HepG2 (cell line): ENCODE measurements at regions not wholly inside any gene's neighbourhood (a gene's known extent, or its start where the extent isn't known, plus 50 kb on each side); places are given as distances from the start of the nearest gene placed in this dataset.

Experiments
- ATAC-seq: fragments of 200-7000 bp; cut with Tn5 transposase; 3 replicates; pipeline ENCODE4 v1.9.1; 2020; ENCODE audit warnings: mild to moderate bottlenecking, moderate library complexity
- BruUV-seq: library from RNA; stranded (reverse); fragments of 400-500 nt; replicated peaks from 2 replicates; lab custom pipeline; 2021; lab: Mats Ljungman, UMichigan
- CTCF ChIA-PET: fragments of 300-600 bp; formaldehyde crosslinking; extraction: SDS; loops from one replicate; lab custom pipeline; 2021; ENCODE audit warnings: low total read pairs, inconsistent platforms, low intra/inter-chr PET ratio; lab: Yijun Ruan, JAX
- POLR2A ChIA-PET: fragments of 350-600 bp; sonication (Branson Sonifier 250); formaldehyde crosslinking; loops from one replicate; lab custom pipeline; 2020; ENCODE audit warnings: antibody characterized with exemption, inconsistent platforms; lab: Yijun Ruan, JAX
- DNase-seq: peaks from one replicate; pipeline ENCODE4 v3.0.0-alpha.2; 2015; ENCODE audit warnings: low spot score
- FAIRE-seq: peaks from 3 replicates; lab custom pipeline; 2011; peaks lifted over from hg19 to GRCh38; lab: Jason Lieb, UNC
- H2AFZ ChIP-seq: one replicate; pipeline ENCODE4 v1.6.1; 2011; ENCODE audit warnings: low read length, inconsistent platforms
- H3K27ac ChIP-seq: fragments of 300-600 bp; 3 replicates; pipeline ENCODE4 v1.8.0; 2011; ENCODE audit warnings: mixed run types, mild to moderate bottlenecking, mixed read lengths, low read length, inconsistent platforms; ENCODE audit not compliant: insufficient read depth; ENCODE audit errors: extremely low read length
- H3K27me3 ChIP-seq, 2 experiments: fragments of 200-600 bp in 1 of 2; 2 replicates in 1 of 2; 3 replicates in 1 of 2; pipeline versions ENCODE4 v1.6.0 to v1.8.0; 2011; ENCODE audit warnings: low read length in 2 of 2, mild to moderate bottlenecking in 2 of 2, moderate library complexity in 2 of 2, inconsistent platforms in 1 of 2; ENCODE audit not compliant: insufficient read depth in 2 of 2, control insufficient read depth in 1 of 2
- H3K36me3 ChIP-seq, 2 experiments: fragments of 200-600 bp in 1 of 2; replicated peaks in 1 of 2; 2 replicates in 1 of 2; 3 replicates in 1 of 2; pipeline versions ENCODE4 v1.5.1 to v1.8.0; 2011; ENCODE audit warnings: low read length in 2 of 2, inconsistent platforms in 1 of 2; ENCODE audit not compliant: insufficient read depth in 2 of 2, control insufficient read depth in 1 of 2
- H3K4me1 ChIP-seq: 2 replicates; pipeline ENCODE4 v1.5.1; 2012; ENCODE audit warnings: low read length, inconsistent platforms; ENCODE audit not compliant: insufficient read depth
- H3K4me2 ChIP-seq: 2 replicates; pipeline ENCODE4 v1.6.0; 2011; ENCODE audit warnings: low read depth, low read length, inconsistent platforms
- H3K4me3 ChIP-seq, 3 experiments: fragments of 200-600 bp in 1 of 3; sonication (generic), shearing (Covaris generic) in 1 of 3; replicated peaks in 1 of 3; 2 replicates each; pipeline ENCODE4 v1.5.1; 2011 to 2016; ENCODE audit warnings: low read length in 3 of 3, inconsistent platforms in 2 of 3, low read depth in 2 of 3, mild to moderate bottlenecking in 2 of 3, control low read depth in 1 of 3, mixed read lengths in 1 of 3; ENCODE audit not compliant: insufficient read depth in 1 of 3
- H3K79me2 ChIP-seq: one replicate; pipeline ENCODE4 v1.6.1; 2011; ENCODE audit warnings: low read length, inconsistent platforms; ENCODE audit not compliant: insufficient read depth
- H3K9ac ChIP-seq: 2 replicates; pipeline ENCODE4 v1.6.0; 2011; ENCODE audit warnings: mild to moderate bottlenecking, low read depth, low read length, inconsistent platforms; ENCODE audit not compliant: insufficient read depth
- H3K9me3 ChIP-seq: 2 replicates; pipeline ENCODE4 v1.5.1; 2012; ENCODE audit warnings: mild to moderate bottlenecking, low read length
- H4K20me1 ChIP-seq: 2 replicates; pipeline ENCODE4 v1.6.0; 2011; ENCODE audit warnings: inconsistent platforms, mild to moderate bottlenecking, low read length, moderate library complexity; ENCODE audit not compliant: insufficient read depth
- MED13 ChIP-seq: sonication (generic); formaldehyde crosslinking; IDR thresholded peaks from 2 replicates; pipeline ENCODE4 v1.5.0; 2020; ENCODE audit warnings: missing genetic modification reagents
- SPEN ChIP-seq: sonication (generic); formaldehyde crosslinking; IDR thresholded peaks from 2 replicates; pipeline ENCODE4 v1.5.1; 2020; ENCODE audit warnings: low read depth, mild to moderate bottlenecking, missing genetic modification reagents
- ZFP1 ChIP-seq: IDR thresholded peaks from 2 replicates; pipeline ENCODE4 v1.6.1; 2016
- WGBS: methylation state at CpG from one replicate; pipeline ENCODE4 v1.1.6; 2017; ENCODE audit warnings: low lambda C conversion rate; 5-methylcytosine and 5-hydroxymethylcytosine counted together
- in situ Hi-C: cut with HindIII; loops from 2 replicates; pipeline ENCODE4 v1.10.0; 2017; ENCODE audit warnings: low pct_unique_long_range_greater_than_20kb; ENCODE audit not compliant: extremely low pct_ligation_motif_present
- intact Hi-C: fragments of 100-400 bp; cut with micrococcal nuclease; formaldehyde crosslinking; loops from one replicate; pipeline ENCODE4 v1.10.0; 2022; ENCODE audit not compliant: unreplicated experiment
- TF ChIP-seq, protein P1 (sequence below): sonication (generic); formaldehyde crosslinking; IDR thresholded peaks from 2 replicates; pipeline ENCODE4 v1.4.0; 2020; ENCODE audit warnings: mild to moderate bottlenecking, missing genetic modification reagents
- TF ChIP-seq, protein P2 (sequence below): sonication (generic); formaldehyde crosslinking; IDR thresholded peaks from 2 replicates; pipeline ENCODE4 v1.5.1; 2020; ENCODE audit warnings: missing genetic modification reagents, mild to moderate bottlenecking, borderline replicate concordance

DNA sequence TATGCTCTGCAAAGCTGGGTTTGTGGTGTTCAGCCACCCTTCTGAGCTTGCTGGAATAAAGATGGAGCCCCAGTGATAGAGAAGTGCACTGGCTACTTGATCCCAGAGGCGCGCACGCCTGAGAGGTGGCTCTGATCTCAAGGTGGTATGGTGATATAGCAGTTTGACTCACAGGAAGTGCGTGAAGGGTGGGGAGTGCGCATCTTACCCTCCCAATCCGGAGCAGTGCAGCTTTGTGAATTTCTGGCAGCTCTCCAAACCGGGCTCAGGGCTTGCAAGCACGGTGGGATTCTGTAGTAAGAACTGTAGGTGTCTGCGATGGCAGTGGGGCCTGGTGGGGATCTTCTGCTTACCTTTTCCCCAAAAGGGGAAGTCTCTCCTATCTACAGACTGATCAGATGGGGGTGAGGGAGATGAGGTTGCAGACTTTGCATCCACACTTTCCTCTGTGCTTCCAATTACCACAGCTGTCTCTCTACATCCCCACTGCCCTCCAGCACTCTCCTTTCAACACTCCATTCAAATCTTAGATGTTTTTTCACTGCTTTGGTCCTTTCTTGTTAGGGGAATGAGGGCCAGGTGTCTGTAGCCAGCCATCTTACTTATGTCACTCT is 197.4 kb upstream of the SLC38A2 start:
- no peak overlapping the region for H2AFZ ChIP-seq
- H3K9me3 ChIP-seq = peaks cover 20% of the 10 kb centered on the region
- H3K4me2 ChIP-seq = no peak overlapping the region
- H4K20me1 ChIP-seq = no peaks in the 10 kb centered on the region
- H3K27ac ChIP-seq = no peak overlapping the region
- H3K27me3 ChIP-seq = no peaks in the 10 kb centered on the region
- no peak for DNase-seq
- H3K36me3 ChIP-seq = no peaks in the 10 kb centered on the region
- ATAC-seq = no peak
- BruUV-seq = no TSS peak
- no peak for FAIRE-seq
- ChIA-PET CTCF (no interaction called here), POLR2A (no interaction called here)
- H3K4me1 ChIP-seq = peaks cover 10% of the 10 kb centered on the region
- intact Hi-C loops = no loop called here
- no peaks in the 10 kb centered on the region for H3K79me2 ChIP-seq
- H3K9ac ChIP-seq = no peak overlapping the region
- 92% methylated on average over 7 of the region's 9 CpGs for WGBS
- TF ChIP-seq, protein P1, sequence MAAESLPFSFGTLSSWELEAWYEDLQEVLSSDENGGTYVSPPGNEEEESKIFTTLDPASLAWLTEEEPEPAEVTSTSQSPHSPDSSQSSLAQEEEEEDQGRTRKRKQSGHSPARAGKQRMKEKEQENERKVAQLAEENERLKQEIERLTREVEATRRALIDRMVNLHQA = no peak
- TF ChIP-seq SPEN (CRISPR knock-in tag) = no peak
- TF ChIP-seq, protein P2, sequence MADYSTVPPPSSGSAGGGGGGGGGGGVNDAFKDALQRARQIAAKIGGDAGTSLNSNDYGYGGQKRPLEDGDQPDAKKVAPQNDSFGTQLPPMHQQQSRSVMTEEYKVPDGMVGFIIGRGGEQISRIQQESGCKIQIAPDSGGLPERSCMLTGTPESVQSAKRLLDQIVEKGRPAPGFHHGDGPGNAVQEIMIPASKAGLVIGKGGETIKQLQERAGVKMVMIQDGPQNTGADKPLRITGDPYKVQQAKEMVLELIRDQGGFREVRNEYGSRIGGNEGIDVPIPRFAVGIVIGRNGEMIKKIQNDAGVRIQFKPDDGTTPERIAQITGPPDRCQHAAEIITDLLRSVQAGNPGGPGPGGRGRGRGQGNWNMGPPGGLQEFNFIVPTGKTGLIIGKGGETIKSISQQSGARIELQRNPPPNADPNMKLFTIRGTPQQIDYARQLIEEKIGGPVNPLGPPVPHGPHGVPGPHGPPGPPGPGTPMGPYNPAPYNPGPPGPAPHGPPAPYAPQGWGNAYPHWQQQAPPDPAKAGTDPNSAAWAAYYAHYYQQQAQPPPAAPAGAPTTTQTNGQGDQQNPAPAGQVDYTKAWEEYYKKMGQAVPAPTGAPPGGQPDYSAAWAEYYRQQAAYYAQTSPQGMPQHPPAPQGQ (CRISPR knock-in tag) = no peak
- H3K4me3 ChIP-seq = no peak overlapping the region
- in situ Hi-C loops = no loop called here

DNA sequence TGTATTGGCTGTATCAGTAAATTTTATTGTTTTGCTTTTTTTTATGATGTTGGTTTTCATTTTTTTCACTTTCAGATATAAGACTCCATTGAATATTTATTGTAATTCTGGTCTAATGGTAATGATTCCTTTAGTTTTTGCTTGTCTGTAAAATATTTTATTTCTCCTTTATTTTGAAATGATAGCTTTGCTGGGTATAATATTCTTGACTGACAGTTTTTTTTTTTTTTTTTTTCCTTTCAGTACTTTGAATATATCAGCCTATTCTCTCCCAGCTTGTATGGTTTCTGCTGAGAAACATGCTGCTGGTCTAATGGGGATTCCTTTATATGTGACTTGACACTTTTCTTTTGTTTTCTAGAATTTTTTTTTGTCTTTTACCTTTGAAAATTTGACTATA is 195.1 kb upstream of the SLC38A2 start:
- H3K4me1 ChIP-seq = peaks cover 6% of the 10 kb centered on the region
- H4K20me1 ChIP-seq = no peaks in the 10 kb centered on the region
- H3K79me2 ChIP-seq = no peaks in the 10 kb centered on the region
- no peak overlapping the region for H3K9ac ChIP-seq
- peaks cover 27% of the 10 kb centered on the region for H3K9me3 ChIP-seq
- ChIA-PET POLR2A (no interaction called here), CTCF (no interaction called here)
- no peak overlapping the region for H2AFZ ChIP-seq
- in situ Hi-C loops = no loop called here
- DNase-seq (no peak), FAIRE-seq (no peak), ATAC-seq (no peak)
- no peaks in the 10 kb centered on the region for H3K27me3 ChIP-seq
- H3K4me2 ChIP-seq = no peak overlapping the region
- intact Hi-C loops = no loop called here
- no peak overlapping the region for H3K27ac ChIP-seq
- BruUV-seq = no TSS peak
- no peaks in the 10 kb centered on the region for H3K36me3 ChIP-seq
- no peak overlapping the region for H3K4me3 ChIP-seq
- no peak for TF ChIP-seq MED13 (CRISPR knock-in tag)
- TF ChIP-seq ZFP1 (CRISPR knock-in tag) = peak; percentile 98; the same call in 1 of the 2 replicates
